ENCODE measurements at regions not wholly inside any gene's neighbourhood (a gene's known extent, or its start where the extent isn't known, plus 50 kb on each side); places are given as distances from the start of the nearest gene placed in this dataset.

- no peaks in the 10 kb centered on the region for H3K36me3 ChIP-seq
- no peaks in the 10 kb centered on the region for H3K9me3 ChIP-seq
- no peak for TF ChIP-seq CTCF (IDR thresholded peaks at IDR 0.05)
- no peak for DNase-seq (ENCODE audit: low spot score in 2 of 2)
- H3K4me3 ChIP-seq, result no peak overlapping the region
- H3K4me1 ChIP-seq, result no peaks in the 10 kb centered on the region
- H3K27me3 ChIP-seq, result no peaks in the 10 kb centered on the region
- intact Hi-C loops (cut with DNase I), result no loop called here
- no peak overlapping the region for H3K27ac ChIP-seq
These were observed 502.9 kb downstream of the CD83 start for GRCh38 chr6:14620522-14620921.

- intact Hi-C loops (cut with DNase I), result no loop called here
- TF ChIP-seq CTCF (IDR thresholded peaks at IDR 0.05), result no peak
These were observed 503.9 kb downstream of the CD83 start for GRCh38 chr6:14621518-14621917.

GRCh38 chr6:14622085-14622484 lies 504.5 kb downstream of the CD83 start:
- intact Hi-C loops (cut with DNase I), result no loop called here

More at GRCh38 chr6:14621518-14621917, 503.9 kb downstream of the CD83 start:
- Histone ChIP-seq H3K4me1 (no peaks in the 10 kb centered on the region), H3K9me3 (no peaks in the 10 kb centered on the region), H3K27me3 (no peaks in the 10 kb centered on the region), H3K36me3 (no peaks in the 10 kb centered on the region), H3K4me3 (no peak overlapping the region), H3K27ac (no peak overlapping the region)
- no peak for DNase-seq (ENCODE audit: low spot score in 2 of 2)

GRCh38 chr6:14622909-14623505 lies 505.4 kb downstream of the CD83 start:
- no peaks in the 10 kb centered on the region for H3K4me1 ChIP-seq
- DNase-seq (ENCODE audit: low spot score in 2 of 2), result no peak

More at GRCh38 chr6:14622085-14622484, 504.5 kb downstream of the CD83 start:
- H3K9me3 ChIP-seq, result no peaks in the 10 kb centered on the region
- H3K4me1 ChIP-seq, result no peaks in the 10 kb centered on the region
- no peak overlapping the region for H3K27ac ChIP-seq
- no peak for DNase-seq (ENCODE audit: low spot score in 2 of 2)
- no peaks in the 10 kb centered on the region for H3K36me3 ChIP-seq
- no peak for TF ChIP-seq CTCF (IDR thresholded peaks at IDR 0.05)
- no peaks in the 10 kb centered on the region for H3K27me3 ChIP-seq
- H3K4me3 ChIP-seq, result no peak overlapping the region

GRCh38 chr6:14625173-14625895 lies 507.8 kb downstream of the CD83 start:
- no peaks in the 10 kb centered on the region for H3K36me3 ChIP-seq
- H3K27me3 ChIP-seq, result no peaks in the 10 kb centered on the region
- no peak for TF ChIP-seq CTCF (IDR thresholded peaks at IDR 0.05)
- intact Hi-C loops (cut with DNase I), result no loop called here
- no peak overlapping the region for H3K4me3 ChIP-seq
- DNase-seq (ENCODE audit: low spot score in 2 of 2), result no peak
- no peaks in the 10 kb centered on the region for H3K4me1 ChIP-seq
- H3K9me3 ChIP-seq, result no peaks in the 10 kb centered on the region
- no peak overlapping the region for H3K27ac ChIP-seq

More at GRCh38 chr6:14622909-14623505, 505.4 kb downstream of the CD83 start:
- Histone ChIP-seq H3K9me3 (no peaks in the 10 kb centered on the region), H3K27ac (no peak overlapping the region), H3K4me3 (no peak overlapping the region), H3K36me3 (no peaks in the 10 kb centered on the region), H3K27me3 (no peaks in the 10 kb centered on the region)
- no peak for TF ChIP-seq CTCF (IDR thresholded peaks at IDR 0.05)
- intact Hi-C loops (cut with DNase I), result no loop called here
